B cell (primary cell): ENCODE measurements at regions not wholly inside any gene's neighbourhood (a gene's known extent, or its start where the extent isn't known, plus 50 kb on each side); places are given as distances from the start of the nearest gene placed in this dataset.

Source experiments
- ATAC-seq: fragments of 200-7000 bp; cut with Tn5 transposase; one replicate; pipeline ENCODE4 v1.10.0; 2021; ENCODE audit warnings: low read depth, mild to moderate bottlenecking, moderate number of reproducible peaks, moderate library complexity
- CTCF ChIA-PET: fragments of 350-600 bp; sonication (Branson Sonifier 250); formaldehyde crosslinking; loops from one replicate; lab custom pipeline; 2021; ENCODE audit warnings: antibody characterized with exemption, inconsistent platforms; lab: Charles Lee
- POLR2A ChIA-PET: fragments of 350-600 bp; sonication (Branson Sonifier 250); formaldehyde crosslinking; loops from one replicate; lab custom pipeline; 2021; ENCODE audit warnings: antibody characterized with exemption; lab: Charles Lee
- DNase-seq: peaks from one replicate; pipeline ENCODE4 v3.0.0; 2013
- H2AFZ ChIP-seq: 2 replicates; pipeline ENCODE4 v1.6.1; 2012; ENCODE audit warnings: mild to moderate bottlenecking, low read depth, low read length; ENCODE audit not compliant: insufficient read depth, poor library complexity, severe bottlenecking
- H3K27ac ChIP-seq, 2 donors: 1 replicate in 1 of 2; 2 replicates in 1 of 2; pipeline ENCODE4 v1.5.1; 2012 to 2013; ENCODE audit warnings: low read length in 2 of 2, mild to moderate bottlenecking in 2 of 2, moderate library complexity in 1 of 2
- H3K27me3 ChIP-seq, 4 experiments: fragments of 200-600 bp in 1 of 4; sonication (generic) in 1 of 4; replicated peaks in 1 of 4; 1 replicate in 2 of 4; 2 replicates in 2 of 4; pipeline versions ENCODE4 v1.6.1 to v1.7.0; 2013 to 2016; ENCODE audit warnings: low read length in 3 of 4, mild to moderate bottlenecking in 2 of 4, mixed read lengths in 1 of 4, moderate library complexity in 1 of 4; ENCODE audit not compliant: insufficient read depth in 4 of 4, control insufficient read depth in 3 of 4; ENCODE audit errors: control extremely low read depth in 1 of 4
- H3K36me3 ChIP-seq, 2 experiments: replicated peaks in 1 of 2; 1 replicate in 1 of 2; 2 replicates in 1 of 2; pipeline versions ENCODE4 v1.6.1 to v1.7.1; 2013; ENCODE audit warnings: low read length in 1 of 2; ENCODE audit not compliant: insufficient read depth in 2 of 2, control insufficient read depth in 1 of 2; ENCODE audit errors: control extremely low read depth in 1 of 2, extremely low read depth in 1 of 2
- H3K4me1 ChIP-seq, 2 donors: fragments of 200-600 bp in 1 of 2; sonication (generic) in 1 of 2; 1 replicate in 1 of 2; 2 replicates in 1 of 2; pipeline versions ENCODE4 v1.5.1 to v1.6.1; 2013 to 2017; ENCODE audit warnings: low read length in 2 of 2; ENCODE audit not compliant: control insufficient read depth in 2 of 2, insufficient read depth in 2 of 2
- H3K4me2 ChIP-seq: replicated peaks from 2 replicates; pipeline ENCODE3; 2012; ENCODE audit warnings: mild to moderate bottlenecking, low read depth, low read length; ENCODE audit not compliant: poor library complexity, severe bottlenecking
- H3K4me3 ChIP-seq, 5 experiments: fragments of 200-600 bp in 1 of 5; sonication (generic) in 1 of 5; 1 replicate in 3 of 5; 2 replicates in 2 of 5; pipeline versions ENCODE4 v1.5.1 to v1.7.0; 2011 to 2016; ENCODE audit warnings: low read length in 4 of 5, mild to moderate bottlenecking in 4 of 5, low read depth in 2 of 5, control low read depth in 1 of 5, moderate library complexity in 1 of 5; ENCODE audit not compliant: insufficient read depth in 1 of 5; ENCODE audit errors: control extremely low read depth in 1 of 5, extremely low read depth in 1 of 5
- H3K79me2 ChIP-seq: fragments of 200-600 bp; sonication (generic); one replicate; pipeline ENCODE4 v1.6.0; 2016; ENCODE audit warnings: low read length; ENCODE audit not compliant: control insufficient read depth, insufficient read depth
- H3K9ac ChIP-seq: fragments of 200-600 bp; sonication (generic); 2 replicates; pipeline ENCODE4 v1.6.1; 2017; ENCODE audit warnings: mild to moderate bottlenecking, low read length, moderate library complexity
- H3K9me3 ChIP-seq, 3 donors: one replicate each; pipeline versions ENCODE4 v1.6.1 to v1.7.1; 2013; ENCODE audit warnings: low read length in 2 of 3; ENCODE audit not compliant: control insufficient read depth in 2 of 3, insufficient read depth in 1 of 3; ENCODE audit errors: control extremely low read depth in 1 of 3
- H4K20me1 ChIP-seq: 2 replicates; pipeline ENCODE4 v1.6.0; 2012; ENCODE audit warnings: mild to moderate bottlenecking, low read length; ENCODE audit not compliant: insufficient read depth, control insufficient read depth, poor library complexity, severe bottlenecking
- H3K27ac Mint-ChIP-seq: one replicate; pipeline ENCODE4 v1.8.0; 2021; ENCODE audit warnings: mixed read lengths
- H3K27me3 Mint-ChIP-seq: one replicate; pipeline ENCODE4 v1.8.0; 2021; ENCODE audit warnings: mixed read lengths
- H3K4me1 Mint-ChIP-seq: one replicate; pipeline ENCODE4 v1.8.0; 2021; ENCODE audit warnings: mixed read lengths
- H3K4me3 Mint-ChIP-seq: one replicate; pipeline ENCODE4 v1.8.0; 2021; ENCODE audit warnings: mixed read lengths
- H3K9me3 Mint-ChIP-seq: one replicate; pipeline ENCODE4 v1.8.0; 2022; ENCODE audit warnings: mixed read lengths; ENCODE audit not compliant: insufficient read depth
- EZH2 ChIP-seq: IDR thresholded peaks from 2 replicates; pipeline ENCODE4 v1.6.1; 2012; ENCODE audit warnings: borderline replicate concordance, low read depth, mild to moderate bottlenecking, moderate library complexity, low read length; ENCODE audit not compliant: insufficient read depth, poor library complexity, severe bottlenecking
- WGBS: methylation state at CpG from one replicate; pipeline ENCODE4 v1.1.5; 2013; ENCODE audit warnings: missing lambda C conversion rate; ENCODE audit not compliant: insufficient coverage; 5-methylcytosine and 5-hydroxymethylcytosine counted together
- intact Hi-C: fragments of 100-400 bp; cut with micrococcal nuclease; formaldehyde crosslinking; loops from one replicate; pipeline ENCODE4 v1.10.0; 2022
- TF ChIP-seq, protein P1 (sequence below): fragments of 200-600 bp; IDR thresholded peaks from one replicate; pipeline ENCODE4 v1.8.0; 2022; ENCODE audit warnings: antibody characterized with exemption, mild to moderate bottlenecking

DNA sequence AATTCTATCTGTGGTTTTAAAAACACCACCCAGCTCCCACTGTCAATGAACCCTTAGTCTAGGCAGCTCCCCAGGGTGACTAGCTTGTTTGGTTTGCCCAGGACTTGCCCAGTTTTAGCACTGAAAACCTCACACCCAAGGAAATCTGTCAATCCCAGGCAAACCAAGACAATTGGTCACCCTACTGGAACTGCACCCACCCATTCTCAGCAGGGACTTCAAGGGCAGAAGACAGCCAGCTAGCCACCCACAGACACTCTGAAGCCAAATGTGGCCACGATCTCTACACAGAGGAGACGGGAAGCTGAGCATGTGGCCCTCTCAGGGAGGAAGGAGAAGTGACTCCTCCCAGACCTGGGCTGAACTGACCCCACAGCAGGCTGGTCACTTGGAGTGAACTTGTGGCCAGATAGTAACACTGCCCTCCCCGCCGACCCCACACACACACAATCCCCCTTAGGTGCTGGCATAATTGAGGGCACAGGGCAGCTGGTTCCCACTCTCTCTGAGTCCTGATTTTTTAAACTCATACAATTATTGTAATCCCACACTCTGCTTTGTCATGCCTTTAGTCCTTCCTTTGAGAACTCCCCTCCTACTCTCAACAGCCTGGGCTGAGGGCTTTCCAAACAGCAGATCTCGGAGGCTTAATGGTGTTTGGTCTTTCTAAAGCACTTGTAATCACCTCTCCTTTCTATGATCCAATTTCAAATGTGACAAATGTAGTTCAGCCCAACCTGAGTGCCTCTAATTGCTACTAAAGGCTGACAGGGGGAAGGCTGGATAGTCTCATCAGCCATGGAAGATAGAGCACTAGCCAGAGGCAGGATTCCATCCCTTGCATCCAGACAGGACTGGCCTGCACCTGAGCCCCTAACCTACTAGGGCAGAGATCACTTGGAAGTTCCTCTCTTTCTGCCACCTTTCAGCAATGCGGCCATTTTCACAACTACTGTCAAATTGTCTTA lies 74.7 kb upstream of the DRD2 start:
- 63% methylated on average over 5 of the region's 6 CpGs for WGBS
- POLR2A ChIA-PET: no interaction called here
- H3K4me3 ChIP-seq: no peak overlapping the region
- no peak overlapping the region for H3K4me2 ChIP-seq
- Mint-ChIP-seq H3K4me1 (peaks cover 3% of the 10 kb centered on the region), H3K27me3 (peaks cover 41% of the 10 kb centered on the region), H3K9me3 (no peaks in the 10 kb centered on the region), H3K27ac (no peak overlapping the region), H3K4me3 (no peak overlapping the region)
- H3K36me3 ChIP-seq: no peaks in the 10 kb centered on the region
- TF ChIP-seq, protein P1, sequence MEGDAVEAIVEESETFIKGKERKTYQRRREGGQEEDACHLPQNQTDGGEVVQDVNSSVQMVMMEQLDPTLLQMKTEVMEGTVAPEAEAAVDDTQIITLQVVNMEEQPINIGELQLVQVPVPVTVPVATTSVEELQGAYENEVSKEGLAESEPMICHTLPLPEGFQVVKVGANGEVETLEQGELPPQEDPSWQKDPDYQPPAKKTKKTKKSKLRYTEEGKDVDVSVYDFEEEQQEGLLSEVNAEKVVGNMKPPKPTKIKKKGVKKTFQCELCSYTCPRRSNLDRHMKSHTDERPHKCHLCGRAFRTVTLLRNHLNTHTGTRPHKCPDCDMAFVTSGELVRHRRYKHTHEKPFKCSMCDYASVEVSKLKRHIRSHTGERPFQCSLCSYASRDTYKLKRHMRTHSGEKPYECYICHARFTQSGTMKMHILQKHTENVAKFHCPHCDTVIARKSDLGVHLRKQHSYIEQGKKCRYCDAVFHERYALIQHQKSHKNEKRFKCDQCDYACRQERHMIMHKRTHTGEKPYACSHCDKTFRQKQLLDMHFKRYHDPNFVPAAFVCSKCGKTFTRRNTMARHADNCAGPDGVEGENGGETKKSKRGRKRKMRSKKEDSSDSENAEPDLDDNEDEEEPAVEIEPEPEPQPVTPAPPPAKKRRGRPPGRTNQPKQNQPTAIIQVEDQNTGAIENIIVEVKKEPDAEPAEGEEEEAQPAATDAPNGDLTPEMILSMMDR: no peak
- no peak for TF ChIP-seq EZH2
- H3K27ac ChIP-seq: no peak overlapping the region
- H3K4me1 ChIP-seq: no peaks in the 10 kb centered on the region
- no peaks in the 10 kb centered on the region for H4K20me1 ChIP-seq
- H3K9ac ChIP-seq: no peak overlapping the region
- intact Hi-C loops: no loop called here
- H3K9me3 ChIP-seq: no peaks in the 10 kb centered on the region
- H2AFZ ChIP-seq: no peak overlapping the region
- DNase-seq (no peak), ATAC-seq (no peak)
- no peaks in the 10 kb centered on the region for H3K79me2 ChIP-seq
- H3K27me3 ChIP-seq: peaks cover 0 to 6% (median 1%) of the 10 kb centered on the region in 4 experiments
- CTCF ChIA-PET: interaction anchor here (0.7 kb wide), 1 partner anchor 9 kb away, joined by 4 read pairs; no protein-coding TSS in a partner anchor

DNA sequence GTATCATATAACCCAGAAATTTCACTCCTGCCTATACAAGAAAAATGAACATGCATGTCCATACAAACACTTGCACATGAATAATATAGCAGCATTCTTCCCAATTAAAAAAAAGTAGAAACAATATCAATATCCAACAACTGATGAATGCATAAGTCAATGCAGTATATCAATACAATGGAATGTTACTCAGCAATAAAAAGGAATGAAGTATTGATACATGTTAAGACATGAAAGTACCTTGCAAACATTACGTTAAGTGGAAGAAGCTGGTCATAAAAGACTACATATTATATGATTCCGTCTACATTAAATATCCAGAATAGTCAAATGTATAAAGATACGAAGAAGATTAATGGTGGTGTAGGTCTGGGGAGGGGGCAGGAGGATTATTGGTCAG lies 73.9 kb upstream of the DRD2 start:
- H3K27ac Mint-ChIP-seq: no peak overlapping the region
- TF ChIP-seq, protein P1: no peak
- TF ChIP-seq EZH2: no peak
- POLR2A ChIA-PET: no interaction called here
- H3K79me2 ChIP-seq: no peaks in the 10 kb centered on the region
- H3K9ac ChIP-seq: no peak overlapping the region
- H3K27ac ChIP-seq: no peak overlapping the region
- DNase-seq (no peak), ATAC-seq (no peak)
- H3K4me1 Mint-ChIP-seq: no peaks in the 10 kb centered on the region
- H2AFZ ChIP-seq: no peak overlapping the region
- intact Hi-C loops: no loop called here
- no peaks in the 10 kb centered on the region for H4K20me1 ChIP-seq
- no CpG with 5 or more reads among the region's 3 CpGs for WGBS
- H3K27me3 Mint-ChIP-seq: peaks cover 42% of the 10 kb centered on the region
- no peak overlapping the region for H3K4me3 Mint-ChIP-seq
- no peak overlapping the region for H3K4me3 ChIP-seq
- H3K27me3 ChIP-seq: peaks cover 0 to 6% (median 1%) of the 10 kb centered on the region in 4 experiments
- H3K4me1 ChIP-seq: no peaks in the 10 kb centered on the region
- H3K4me2 ChIP-seq: no peak overlapping the region
- no peaks in the 10 kb centered on the region for H3K36me3 ChIP-seq
- CTCF ChIA-PET: interaction anchor here (0.7 kb wide), 1 partner anchor 8 kb away, joined by 4 read pairs; no protein-coding TSS in a partner anchor
- H3K9me3 ChIP-seq: no peaks in the 10 kb centered on the region
- no peaks in the 10 kb centered on the region for H3K9me3 Mint-ChIP-seq
